Umbilical cord (tissue), 1 donor: ENCODE measurements at regions not wholly inside any gene's neighbourhood (a gene's known extent, or its start where the extent isn't known, plus 50 kb on each side); places are given as distances from the start of the nearest gene placed in this dataset.
"Not testable (repeated sequence)": the region's sequence is repeated elsewhere in the genome, so short reads cannot be mapped to it uniquely, and the experiment has no call there.

Experiments
- DNase-seq: peaks from one replicate; pipeline ENCODE4 v3.0.0-alpha.2; 2015; ENCODE audit warnings: low spot score

- DNase-seq = no peak
Observed at GRCh38 chr1:101367630-101368029, 130.8 kb downstream of the S1PR1 start.

- no peak for DNase-seq
Observed at GRCh38 chr1:101370488-101370887, 133.7 kb downstream of the S1PR1 start.

GRCh38 chr1:101371259-101371658 is 134.4 kb downstream of the S1PR1 start:
- DNase-seq = no peak

GRCh38 chr1:101373570-101373969 is 136.8 kb downstream of the S1PR1 start:
- no peak for DNase-seq

- DNase-seq = not testable (repeated sequence)
Observed at GRCh38 chr1:101375448-101375847, 138.6 kb downstream of the S1PR1 start.

GRCh38 chr1:101376121-101377083 is 139.6 kb downstream of the S1PR1 start:
- DNase-seq = no peak

- DNase-seq = no peak
Observed at GRCh38 chr1:101377084-101377835, 140.4 kb downstream of the S1PR1 start.

GRCh38 chr1:101379037-101379436 is 142.2 kb downstream of the S1PR1 start:
- no peak for DNase-seq

- no peak for DNase-seq
Observed at GRCh38 chr1:101379950-101380349, 143.1 kb downstream of the S1PR1 start.

- no peak for DNase-seq
Observed at GRCh38 chr1:101382135-101382534, 145.3 kb downstream of the S1PR1 start.

GRCh38 chr1:101388904-101389546 is 152.2 kb downstream of the S1PR1 start:
- DNase-seq = peak; percentile 41

GRCh38 chr1:101389547-101389929 is 152.7 kb downstream of the S1PR1 start:
- no peak for DNase-seq

GRCh38 chr1:101392552-101392951 is 155.7 kb downstream of the S1PR1 start:
- DNase-seq = no peak

- peak; percentile 68 for DNase-seq
Observed at GRCh38 chr1:101394041-101394440, 157.2 kb downstream of the S1PR1 start.

GRCh38 chr1:101399222-101399621 is 162.4 kb downstream of the S1PR1 start:
- no peak for DNase-seq

GRCh38 chr1:101406271-101406670 is 169.5 kb downstream of the S1PR1 start:
- no peak for DNase-seq

GRCh38 chr1:101406681-101407080 is 169.9 kb downstream of the S1PR1 start:
- DNase-seq = no peak

GRCh38 chr1:101407505-101408211 is 170.8 kb downstream of the S1PR1 start:
- DNase-seq = peak; percentile 67

GRCh38 chr1:101408212-101409042 is 171.6 kb downstream of the S1PR1 start:
- no peak for DNase-seq

GRCh38 chr1:101409102-101409501 is 172.3 kb downstream of the S1PR1 start:
- no peak for DNase-seq
